H1 (cell line): ENCODE measurements at regions not wholly inside any gene's neighbourhood (a gene's known extent, or its start where the extent isn't known, plus 50 kb on each side); places are given as distances from the start of the nearest gene placed in this dataset.

Experiments used
- CTCF ChIA-PET: fragments of 300-600 bp; sonication (Branson Sonifier 250); formaldehyde crosslinking; loops from one replicate; lab custom pipeline; 2021; ENCODE audit not compliant: partially characterized antibody; lab: Charles Lee
- POLR2A ChIA-PET: fragments of 300-600 bp; sonication (Branson Sonifier 250); formaldehyde crosslinking; loops from one replicate; lab custom pipeline; 2021; ENCODE audit warnings: inconsistent platforms; ENCODE audit not compliant: partially characterized antibody; lab: Charles Lee
- DNase-seq, 2 experiments: peaks; one replicate each; pipeline versions ENCODE4 v3.0.0 to v3.0.0-alpha.2; 2010 to 2022; ENCODE audit warnings: low spot score in 2 of 2, low read depth in 1 of 2, mixed read lengths in 1 of 2
- FAIRE-seq: peaks from 2 replicates; lab custom pipeline; 2011; peaks lifted over from hg19 to GRCh38; lab: Jason Lieb, UNC
- H2AFZ ChIP-seq: 2 replicates; pipeline ENCODE4 v1.8.1; 2012; ENCODE audit warnings: low read length, inconsistent platforms
- H2AK5ac ChIP-seq: 2 replicates; pipeline ENCODE4 v1.6.1; 2013; ENCODE audit warnings: low read depth, low read length
- H2BK120ac ChIP-seq: replicated peaks from 2 replicates; pipeline ENCODE3; 2013; ENCODE audit warnings: low read depth, low read length, inconsistent platforms
- H2BK12ac ChIP-seq: 2 replicates; pipeline ENCODE4 v1.6.1; 2013; ENCODE audit warnings: low read depth, low read length
- H2BK15ac ChIP-seq: 2 replicates; pipeline ENCODE4 v1.6.1; 2013; ENCODE audit warnings: low read length
- H2BK20ac ChIP-seq: 2 replicates; pipeline ENCODE4 v1.6.1; 2013; ENCODE audit warnings: low read length
- H2BK5ac ChIP-seq: 2 replicates; pipeline ENCODE4 v1.6.1; 2013; ENCODE audit warnings: low read depth, low read length
- H3K14ac ChIP-seq: 2 replicates; pipeline ENCODE4 v1.6.1; 2013; ENCODE audit warnings: inconsistent platforms; ENCODE audit not compliant: insufficient read length
- H3K18ac ChIP-seq: 2 replicates; pipeline ENCODE4 v1.6.1; 2013; ENCODE audit warnings: low read length; ENCODE audit errors: extremely low read depth
- H3K23ac ChIP-seq: 2 replicates; pipeline ENCODE4 v1.6.1; 2013; ENCODE audit warnings: inconsistent platforms; ENCODE audit not compliant: insufficient read length
- H3K23me2 ChIP-seq: 2 replicates; pipeline ENCODE4 v1.6.1; 2013; ENCODE audit warnings: low read depth, low read length
- H3K27ac ChIP-seq: 2 replicates; pipeline ENCODE4 v1.6.1; 2011; ENCODE audit warnings: low read depth, low read length, inconsistent platforms
- H3K27me3 ChIP-seq, 4 experiments: replicated peaks in 1 of 4; 1 replicate in 1 of 4; 2 replicates in 3 of 4; pipeline versions ENCODE4 v1.6.1 to v1.8.1; 2011 to 2013; ENCODE audit warnings: low read length in 3 of 4, mild to moderate bottlenecking in 3 of 4, inconsistent platforms in 2 of 4, mixed read lengths in 2 of 4, moderate library complexity in 1 of 4; ENCODE audit not compliant: control insufficient read depth in 3 of 4, insufficient read depth in 3 of 4; ENCODE audit errors: extremely low read depth in 1 of 4
- H3K36me3 ChIP-seq, 4 experiments: 2 replicates each; pipeline versions ENCODE4 v1.6.1 to v1.8.1; 2011 to 2013; ENCODE audit warnings: mild to moderate bottlenecking in 4 of 4, low read length in 3 of 4, moderate library complexity in 2 of 4, control low read depth in 1 of 4, inconsistent platforms in 1 of 4; ENCODE audit not compliant: insufficient read depth in 4 of 4, control insufficient read depth in 2 of 4
- H3K4ac ChIP-seq: replicated peaks from 2 replicates; pipeline ENCODE3; 2013; ENCODE audit warnings: low read length, low read depth, mixed read lengths, inconsistent platforms; ENCODE audit not compliant: insufficient read length
- H3K4me1 ChIP-seq, 4 experiments: replicated peaks in 1 of 4; 1 replicate in 1 of 4; 2 replicates in 3 of 4; pipeline versions ENCODE4 v1.6.1 to v1.8.1; 2011 to 2013; ENCODE audit warnings: low read length in 3 of 4, inconsistent platforms in 2 of 4, mixed read lengths in 1 of 4; ENCODE audit not compliant: insufficient read depth in 4 of 4, control insufficient read depth in 3 of 4
- H3K4me2 ChIP-seq, 2 experiments: 2 replicates each; pipeline versions ENCODE4 v1.6.1 to v1.8.1; 2011 to 2013; ENCODE audit warnings: low read depth in 2 of 2, low read length in 2 of 2, control low read depth in 1 of 2, inconsistent platforms in 1 of 2, mild to moderate bottlenecking in 1 of 2; ENCODE audit not compliant: insufficient read depth in 1 of 2
- H3K4me3 ChIP-seq, 4 experiments: fragments of 200-600, 300-600 bp in 1 of 4; sonication (generic), shearing (Covaris generic), sonication (Bioruptor Twin) in 1 of 4; 2 replicates each; pipeline versions ENCODE4 v1.5.1 to v1.8.1; 2011 to 2016; ENCODE audit warnings: low read length in 4 of 4, low read depth in 3 of 4, control low read depth in 2 of 4, inconsistent platforms in 2 of 4, mild to moderate bottlenecking in 2 of 4, mixed read lengths in 1 of 4, moderate library complexity in 1 of 4; ENCODE audit not compliant: insufficient read depth in 2 of 4; ENCODE audit errors: extremely low read depth in 1 of 4
- H3K56ac ChIP-seq: replicated peaks from 2 replicates; pipeline ENCODE3; 2013; ENCODE audit warnings: low read depth, mild to moderate bottlenecking, mixed read lengths, low read length, inconsistent platforms; ENCODE audit not compliant: insufficient read length
- H3K79me1 ChIP-seq: 2 replicates; pipeline ENCODE4 v1.6.1; 2013; ENCODE audit warnings: low read depth, low read length, control low read depth
- H3K79me2 ChIP-seq, 2 experiments: 2 replicates each; pipeline versions ENCODE4 v1.6.1 to v1.8.1; 2012 to 2013; ENCODE audit warnings: low read length in 2 of 2, mild to moderate bottlenecking in 2 of 2, inconsistent platforms in 1 of 2; ENCODE audit not compliant: insufficient read depth in 2 of 2, control insufficient read depth in 1 of 2
- H3K9ac ChIP-seq, 4 experiments: replicated peaks in 1 of 4; 1 replicate in 1 of 4; 2 replicates in 3 of 4; pipeline versions ENCODE4 v1.6.1 to v1.8.1; 2011 to 2013; ENCODE audit warnings: low read depth in 3 of 4, low read length in 3 of 4, control low read depth in 2 of 4, mild to moderate bottlenecking in 2 of 4, moderate library complexity in 2 of 4, inconsistent platforms in 1 of 4; ENCODE audit errors: extremely low read depth in 1 of 4
- H3K9me3 ChIP-seq, 2 experiments: 2 replicates each; pipeline versions ENCODE4 v1.6.1 to v1.8.1; 2012 to 2013; ENCODE audit warnings: mild to moderate bottlenecking in 2 of 2, moderate library complexity in 2 of 2, control low read depth in 1 of 2, inconsistent platforms in 1 of 2, low read depth in 1 of 2, low read length in 1 of 2, mixed read lengths in 1 of 2; ENCODE audit not compliant: insufficient read depth in 2 of 2
- H4K20me1 ChIP-seq, 2 experiments: replicated peaks in 1 of 2; 2 replicates each; pipeline versions ENCODE3 to v1.8.1; 2011 to 2013; ENCODE audit warnings: inconsistent platforms in 2 of 2, low read length in 2 of 2, mild to moderate bottlenecking in 1 of 2; ENCODE audit not compliant: insufficient read depth in 2 of 2, control insufficient read depth in 1 of 2
- H4K5ac ChIP-seq: 2 replicates; pipeline ENCODE4 v1.6.1; 2013; ENCODE audit warnings: low read length, low read depth, mixed read lengths, inconsistent platforms; ENCODE audit not compliant: insufficient read length
- H4K8ac ChIP-seq: 2 replicates; pipeline ENCODE4 v1.8.0; 2013; ENCODE audit warnings: mild to moderate bottlenecking, moderate library complexity, low read length, inconsistent platforms; ENCODE audit not compliant: insufficient read depth; ENCODE audit errors: extremely low read depth
- H4K91ac ChIP-seq: replicated peaks from 2 replicates; pipeline ENCODE3; 2013; ENCODE audit warnings: low read length, mixed read lengths, inconsistent platforms; ENCODE audit not compliant: insufficient read length
- ASH2L ChIP-seq: fragments of 200-600, 300-600 bp; sonication (generic); IDR thresholded peaks from one replicate; pipeline ENCODE4 v1.7.1; 2017; ENCODE audit warnings: low read length
- CHD1 ChIP-seq: IDR thresholded peaks from 2 replicates; pipeline ENCODE4 v1.6.1; 2012; ENCODE audit warnings: low read depth, low read length, improper control_type of control experiment
- CHD2 ChIP-seq: IDR thresholded peaks from 2 replicates; pipeline ENCODE4 v1.6.1; 2012; ENCODE audit warnings: low read length, improper control_type of control experiment
- E2F6 ChIP-seq: IDR thresholded peaks from 2 replicates; pipeline ENCODE4 v1.6.1; 2012; ENCODE audit warnings: inconsistent platforms
- MAX ChIP-seq: IDR thresholded peaks from 2 replicates; pipeline ENCODE4 v1.6.1; 2012; ENCODE audit warnings: inconsistent platforms
- NANOG ChIP-seq: IDR thresholded peaks from 2 replicates; pipeline ENCODE4 v1.6.1; 2011; ENCODE audit warnings: low read length, low read depth, mild to moderate bottlenecking, inconsistent platforms; ENCODE audit not compliant: insufficient read depth, poor library complexity, severe bottlenecking
- RBBP5 ChIP-seq: IDR thresholded peaks from 2 replicates; pipeline ENCODE4 v1.7.1; 2012; ENCODE audit warnings: low read depth, mild to moderate bottlenecking, inconsistent platforms, low read length, moderate library complexity, borderline replicate concordance
- RNF2 ChIP-seq: fragments of 200-900, 300-1000 bp; sonication (generic); IDR thresholded peaks from 2 replicates; pipeline ENCODE4 v1.7.1; 2016; ENCODE audit warnings: borderline replicate concordance, low read depth, mild to moderate bottlenecking, antibody characterized with exemption, low read length; ENCODE audit not compliant: poor library complexity, severe bottlenecking; ENCODE audit errors: missing control alignments
- SAP30 ChIP-seq: fragments of 300-600 bp; sonication (generic); IDR thresholded peaks from 2 replicates; pipeline ENCODE4 v1.7.1; 2012; ENCODE audit warnings: low read length, moderate library complexity, mild to moderate bottlenecking, inconsistent platforms; ENCODE audit not compliant: insufficient read depth, insufficient replicate concordance
- SIX5 ChIP-seq: IDR thresholded peaks from 2 replicates; pipeline ENCODE4 v1.6.1; 2011; ENCODE audit warnings: mild to moderate bottlenecking, low read depth, low read length
- TCF12 ChIP-seq: IDR thresholded peaks from 2 replicates; pipeline ENCODE4 v1.6.1; 2011; ENCODE audit warnings: low read depth, mild to moderate bottlenecking, low read length
- ZNF274 ChIP-seq: IDR thresholded peaks from 2 replicates; pipeline ENCODE4 v1.7.0; 2012; ENCODE audit warnings: low read length, borderline replicate concordance; ENCODE audit errors: extremely low read depth
- WGBS, 2 experiments: shearing (Covaris generic) in 1 of 2; methylation state at CpG; one replicate each; pipeline versions ENCODE4 v1.1.6 to v1.1.7; 2013 to 2015; ENCODE audit warnings: low lambda C conversion rate in 2 of 2, mixed read lengths in 2 of 2, inconsistent platforms in 1 of 2, low coverage in 1 of 2, missing lambda C conversion rate in 1 of 2; ENCODE audit not compliant: insufficient replicate concordance in 2 of 2, insufficient coverage in 1 of 2, insufficient read length in 1 of 2; ENCODE audit errors: extremely low coverage in 1 of 2, missing lambda C conversion rate in 1 of 2; 5-methylcytosine and 5-hydroxymethylcytosine counted together

- Histone ChIP-seq H4K91ac (peak overlapping the region; percentile 82), H3K18ac (peak overlapping the region; percentile 75; the same call in 1 of the 2 replicates), H3K4me2 (peak overlapping the region; percentile 16 to 44; a peak in 3 of 4 replicates), H4K5ac (peak overlapping the region; percentile 20), H3K9me3 (no peaks in the 10 kb centered on the region), H3K4me1 (peaks cover 0 to 2% (median 0%) of the 10 kb centered on the region in 4 experiments; a peak in 1 of 7 replicates), H2AFZ (peak overlapping the region; percentile 85), H3K14ac (no peak overlapping the region), H2BK15ac (no peak overlapping the region), H4K20me1 (no peaks in the 10 kb centered on the region), H3K4ac (no peak overlapping the region), H3K27ac (no peak overlapping the region), H2AK5ac (no peak overlapping the region), H2BK12ac (no peak overlapping the region), H2BK120ac (no peak overlapping the region), H3K56ac (no peak overlapping the region), H3K4me3 (peak overlapping the region in 1 of 4 experiments; percentile 22; a peak in 1 of 8 replicates), H3K9ac (no peak overlapping the region), H3K23me2 (no peaks in the 10 kb centered on the region), H3K36me3 (no peaks in the 10 kb centered on the region), H3K79me2 (no peaks in the 10 kb centered on the region; a peak in 1 of 4 replicates), H3K79me1 (no peaks in the 10 kb centered on the region), H3K23ac (no peak overlapping the region), H3K27me3 (peaks cover 0 to 3% (median 0%) of the 10 kb centered on the region in 4 experiments; a peak in 2 of 7 replicates), H4K8ac (peak overlapping the region; percentile 58; the same call in 1 of the 2 replicates), H2BK20ac (no peak overlapping the region; the same call in 1 of the 2 replicates), H2BK5ac (no peak overlapping the region)
- ChIA-PET POLR2A (no interaction called here), CTCF (interaction anchor here (0.7 to 2.4 kb wide), 15 partner anchors 8 to 337 kb away, joined by 3 to 12 read pairs (median 4); no protein-coding TSS in a partner anchor)
- 14% methylated on average over 17 of the region's 17 CpGs; no CpG with 5 or more reads in 1 of the 2 experiments for WGBS, 2 experiments
- FAIRE-seq, result no peak
- DNase-seq, result peak; percentile 88 to 93
- TF ChIP-seq MAX (peak; percentile 68), RBBP5 (no peak), CHD1 (no peak), CHD2 (no peak), E2F6 (peak; percentile 98), ZNF274 (no peak), RNF2 (no peak), SIX5 (no peak), SAP30 (no peak), NANOG (no peak), TCF12 (0 out of 2 replicates have a peak, but pooled peaks have one; percentile 30), ASH2L (no peak)
Observed at GRCh38 chr10:125370578-125370977, 210.2 kb upstream of the CTBP2 start.
